ENCODE measurements at regions not wholly inside any gene's neighbourhood (a gene's known extent, or its start where the extent isn't known, plus 50 kb on each side); places are given as distances from the start of the nearest gene placed in this dataset.
A peak's percentile ranks its signal among the peaks of the same experiment; 100 is the strongest.
"Not testable (repeated sequence)": the region's sequence is repeated elsewhere in the genome, so short reads cannot be mapped to it uniquely, and the experiment has no call there.

DNA sequence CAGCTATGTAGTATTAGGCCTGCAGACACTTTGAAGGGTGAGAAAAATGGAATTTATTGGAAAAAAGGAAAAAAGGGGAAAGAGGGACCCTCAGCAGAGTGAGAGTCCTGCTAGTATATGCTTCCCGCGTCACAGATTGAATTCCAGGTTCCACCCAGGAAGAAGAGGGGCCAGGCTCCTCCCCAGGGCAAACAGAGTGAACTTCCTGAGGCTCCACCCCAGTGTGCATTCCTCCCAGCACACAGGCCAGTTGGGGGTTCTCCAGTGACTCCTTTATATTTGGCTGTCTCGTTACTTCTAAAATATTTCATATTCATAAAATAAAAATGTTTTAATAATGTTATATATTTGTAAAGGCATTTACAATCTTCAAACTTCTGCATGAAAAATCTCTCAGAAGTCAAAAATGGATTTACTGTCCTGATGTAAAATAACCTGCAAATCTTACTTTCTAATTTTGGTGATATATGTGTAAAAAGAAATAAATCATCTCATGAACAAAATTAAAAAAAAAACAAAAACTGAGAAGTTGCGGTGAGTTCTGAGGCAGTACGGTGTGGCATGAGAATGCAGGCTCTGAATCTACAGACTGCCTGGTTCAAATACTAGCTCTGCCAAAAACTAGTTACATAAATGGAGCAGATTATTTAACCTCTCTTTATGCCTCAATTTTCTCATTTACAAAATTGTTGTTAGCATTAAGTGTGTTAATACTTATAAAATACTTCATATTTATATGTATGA is 175.8 kb upstream of the P2RY1 start:
- DNase-seq (ENCODE audit: low spot score) = no peak
- no peak for FAIRE-seq

DNA sequence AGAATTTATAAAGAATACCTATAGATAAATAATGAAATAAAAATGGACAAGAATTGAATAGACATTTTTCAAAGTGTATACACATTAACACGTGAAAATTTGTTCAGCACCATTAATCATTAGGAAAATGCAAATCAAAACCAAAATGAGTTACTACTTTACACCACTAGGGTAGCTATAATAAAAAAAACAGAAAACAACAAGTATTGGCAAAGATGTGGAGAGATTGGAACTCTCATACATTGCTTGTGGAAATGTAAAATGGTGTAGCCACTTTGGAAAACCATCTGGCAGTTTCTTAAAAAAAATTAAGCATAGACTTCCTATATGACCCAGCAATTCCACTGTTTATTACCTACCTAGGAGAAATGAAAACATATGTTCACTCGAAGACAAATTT is 172.8 kb upstream of the P2RY1 start:
- DNase-seq (ENCODE audit: low spot score) (no peak), FAIRE-seq (no peak)

DNA sequence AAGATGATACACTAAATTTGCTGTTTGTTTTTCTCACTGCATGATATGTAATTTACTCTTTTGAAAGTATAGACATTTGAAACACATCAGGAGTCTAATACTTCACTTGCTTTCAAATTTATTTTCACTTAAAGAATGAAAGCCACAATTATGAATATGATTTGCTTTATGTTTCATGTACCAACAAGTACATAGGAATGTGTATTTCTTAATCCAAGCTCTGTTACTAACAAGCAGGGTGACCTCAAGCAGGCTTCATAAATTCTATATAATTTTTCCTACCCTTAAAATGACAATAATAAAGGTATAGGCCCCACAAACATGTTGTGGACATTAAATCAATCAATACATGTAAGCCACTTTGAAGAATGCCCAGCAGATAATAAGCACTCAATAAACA is 170.2 kb upstream of the P2RY1 start:
- DNase-seq (ENCODE audit: low spot score) (no peak), FAIRE-seq (no peak)

DNA sequence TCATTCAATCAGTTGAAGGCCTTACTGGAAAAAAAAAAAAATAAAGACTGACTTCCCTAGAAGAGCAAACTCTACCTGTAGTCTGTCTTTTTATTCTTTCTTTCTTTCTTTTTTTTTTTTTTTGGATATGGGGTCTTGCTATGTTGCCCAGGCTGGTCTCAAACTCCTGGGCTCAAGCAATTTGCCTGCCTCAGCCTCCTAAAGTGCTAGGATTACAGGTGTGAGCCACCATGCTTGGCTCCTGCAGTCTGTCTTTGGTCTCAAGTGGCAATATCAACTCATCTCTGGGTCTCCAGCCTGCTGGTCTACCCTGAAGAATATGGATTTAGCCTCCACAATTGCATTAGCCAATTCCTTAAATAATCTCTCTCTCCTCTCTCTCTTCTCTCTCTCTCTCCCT is 167.7 kb upstream of the P2RY1 start:
- no peak for FAIRE-seq
- no peak for DNase-seq (ENCODE audit: low spot score)

DNA sequence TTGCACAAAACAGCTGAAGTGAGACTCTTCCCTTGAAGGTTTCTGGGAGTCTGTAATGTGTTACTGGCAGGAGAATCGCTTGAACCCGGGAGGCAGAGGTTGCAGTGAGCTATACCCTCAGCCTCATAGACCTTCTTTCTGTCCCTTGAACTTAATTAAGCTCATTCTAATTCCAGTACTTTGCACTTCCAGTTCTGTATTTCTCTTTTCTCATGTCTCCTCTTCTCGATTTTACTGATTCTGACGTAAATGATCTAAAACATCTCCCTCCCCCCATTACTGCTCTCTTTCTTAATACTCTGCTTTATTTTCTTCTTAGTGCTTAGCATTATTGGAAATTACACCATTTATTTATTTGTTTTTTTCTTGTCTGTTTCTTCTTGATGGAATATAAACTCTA is 165.4 kb upstream of the P2RY1 start:
- no peak for DNase-seq (ENCODE audit: low spot score)
- no peak for FAIRE-seq

DNA sequence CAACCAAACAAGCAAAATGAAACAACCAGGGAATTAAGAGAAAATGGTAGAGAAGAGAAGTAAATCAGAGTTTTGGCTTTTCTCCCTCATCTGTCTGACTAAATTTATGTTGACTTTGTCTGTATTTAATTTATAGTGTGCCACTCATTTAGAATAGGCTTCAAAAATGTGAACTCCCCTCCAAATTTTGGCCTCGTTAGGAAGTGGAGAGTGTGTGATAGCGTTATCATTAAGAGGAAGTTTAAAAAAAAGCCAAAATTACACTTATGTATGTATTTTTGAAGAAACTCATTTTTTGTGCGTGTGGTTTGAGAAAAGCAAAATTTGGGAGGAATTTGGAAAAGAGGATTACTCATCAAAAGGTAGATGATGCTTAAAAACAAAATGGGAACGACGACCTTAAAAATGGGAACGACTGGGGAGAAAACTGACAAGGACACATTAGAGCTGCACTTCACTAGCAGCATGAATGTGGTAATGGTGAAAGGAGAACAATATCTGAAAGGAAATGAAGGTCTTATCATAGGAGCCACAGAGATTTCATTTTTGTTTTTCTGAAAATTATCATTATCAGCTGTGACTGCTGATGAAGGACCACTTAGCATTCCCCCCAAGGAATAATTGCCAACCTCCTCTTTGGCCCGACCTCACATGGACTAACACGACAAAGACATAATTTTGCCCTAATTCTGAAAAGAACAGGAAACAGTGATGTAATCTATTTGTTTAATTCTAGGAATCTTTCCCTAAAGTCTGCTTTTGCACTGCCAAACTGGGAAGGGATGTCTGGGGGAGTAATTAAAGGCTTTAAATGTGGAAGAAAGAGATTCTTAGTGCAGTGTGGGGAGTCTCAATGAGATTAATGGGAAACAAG is 163.2 kb upstream of the P2RY1 start:
- no peak for DNase-seq (ENCODE audit: low spot score)
- no peak for FAIRE-seq

DNA sequence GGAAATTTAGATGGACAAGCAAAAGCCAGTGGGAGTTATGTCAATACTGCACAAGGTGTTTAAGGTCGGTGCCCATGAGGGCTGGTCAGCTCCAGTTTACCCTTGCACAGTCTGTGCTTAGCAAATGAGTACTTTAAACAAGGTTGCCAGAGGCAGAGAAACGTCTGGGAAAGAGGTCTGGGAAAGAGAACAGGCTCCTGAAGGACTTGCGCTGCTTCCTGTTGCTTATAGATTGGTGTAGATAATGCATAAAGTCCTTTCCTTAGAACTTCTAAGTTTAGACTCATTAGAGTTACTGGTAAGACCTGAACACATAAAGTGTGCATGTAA is 162.6 kb upstream of the P2RY1 start:
- FAIRE-seq (no peak), DNase-seq (ENCODE audit: low spot score) (no peak)

DNA sequence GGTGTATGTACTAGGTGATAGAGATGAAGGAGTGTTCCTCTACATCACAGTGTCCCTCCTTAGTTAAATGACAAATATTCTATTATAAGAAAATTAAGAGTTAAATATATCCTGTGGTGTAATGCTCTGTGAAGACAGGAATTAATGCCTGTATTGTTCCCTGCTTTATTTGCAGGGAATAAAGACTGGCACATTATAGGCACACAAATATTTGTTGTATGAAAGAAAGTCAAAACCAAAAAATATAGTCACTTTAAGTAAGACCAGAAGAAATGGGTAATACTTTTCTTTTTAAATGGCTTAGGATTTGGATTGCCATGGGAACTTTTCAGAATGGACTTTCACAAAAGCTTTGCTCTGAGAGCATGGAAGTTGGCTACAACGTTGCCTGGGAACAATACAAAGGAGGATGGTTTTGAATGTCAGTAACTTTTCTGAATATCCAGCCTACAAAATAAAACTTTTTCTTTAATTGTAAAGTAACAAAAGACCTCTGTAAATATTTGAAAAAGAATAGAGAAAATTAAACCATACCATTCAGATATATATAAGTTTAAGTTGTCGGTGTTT is 158.0 kb upstream of the P2RY1 start:
- DNase-seq (ENCODE audit: low spot score) (no peak), FAIRE-seq (no peak)

DNA sequence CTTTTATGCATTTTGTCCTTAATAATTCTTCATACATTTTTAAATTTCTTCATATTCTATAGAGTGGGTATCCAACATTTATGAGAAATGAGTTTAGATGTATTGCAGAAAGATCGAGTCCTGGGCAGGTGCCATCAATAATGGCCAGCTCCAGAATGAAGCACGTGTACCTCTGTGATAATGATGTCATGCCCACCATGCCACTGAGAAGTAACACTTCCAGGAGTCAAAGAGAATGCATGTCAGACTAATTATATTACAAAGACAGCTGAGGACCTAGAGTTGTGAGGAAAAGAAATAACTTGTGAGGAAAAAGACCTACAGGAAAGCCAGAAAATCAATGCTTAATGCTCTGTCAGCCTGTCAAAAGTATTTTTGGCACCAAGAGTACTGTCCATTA is 157.4 kb upstream of the P2RY1 start:
- FAIRE-seq (no peak), DNase-seq (ENCODE audit: low spot score) (no peak)

DNA sequence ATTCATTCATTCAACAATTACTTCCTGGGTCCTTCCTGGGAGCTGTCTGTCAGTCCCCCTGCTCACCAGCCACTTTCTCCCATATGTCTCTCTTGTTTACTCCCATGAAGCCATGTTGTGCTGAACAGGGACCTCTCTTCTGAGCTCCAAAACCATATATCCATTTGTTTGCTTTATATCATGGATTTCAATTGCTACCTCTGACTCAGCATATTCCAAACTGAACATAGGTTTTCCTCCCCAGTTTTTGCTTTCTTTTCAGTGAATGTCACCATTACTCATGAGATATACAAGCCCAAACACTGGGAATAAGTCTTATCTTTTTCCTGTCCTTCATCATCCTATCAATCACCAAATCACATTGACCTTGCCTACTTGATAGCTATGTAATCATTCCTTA is 152.5 kb upstream of the P2RY1 start:
- DNase-seq (ENCODE audit: low spot score) (no peak), FAIRE-seq (no peak)

DNA sequence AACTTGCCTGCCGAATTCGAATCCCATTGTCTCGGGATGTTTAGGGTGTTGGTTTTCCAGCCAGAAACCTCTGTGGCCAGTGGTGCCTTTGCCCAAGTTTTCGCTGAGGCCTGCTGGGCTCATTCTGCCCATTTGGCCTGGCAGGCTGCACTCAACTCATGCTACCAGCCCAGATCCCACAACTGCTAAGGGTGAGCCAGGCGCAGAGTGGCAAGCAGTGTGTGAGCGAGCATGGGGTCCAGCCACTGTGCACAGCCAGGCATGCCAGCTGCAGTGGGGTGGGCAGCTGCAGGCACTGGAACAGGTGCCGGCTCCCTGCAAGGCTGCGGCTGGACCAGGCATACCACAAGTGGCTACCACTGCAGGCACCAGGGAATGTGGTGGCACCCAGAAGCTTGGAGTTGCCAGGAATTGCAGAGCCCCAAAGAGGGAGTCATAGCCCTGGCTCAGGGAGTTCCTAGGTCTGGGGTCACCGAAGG is 151.4 kb upstream of the P2RY1 start:
- DNase-seq (ENCODE audit: low spot score) (no peak), FAIRE-seq (no peak)

DNA sequence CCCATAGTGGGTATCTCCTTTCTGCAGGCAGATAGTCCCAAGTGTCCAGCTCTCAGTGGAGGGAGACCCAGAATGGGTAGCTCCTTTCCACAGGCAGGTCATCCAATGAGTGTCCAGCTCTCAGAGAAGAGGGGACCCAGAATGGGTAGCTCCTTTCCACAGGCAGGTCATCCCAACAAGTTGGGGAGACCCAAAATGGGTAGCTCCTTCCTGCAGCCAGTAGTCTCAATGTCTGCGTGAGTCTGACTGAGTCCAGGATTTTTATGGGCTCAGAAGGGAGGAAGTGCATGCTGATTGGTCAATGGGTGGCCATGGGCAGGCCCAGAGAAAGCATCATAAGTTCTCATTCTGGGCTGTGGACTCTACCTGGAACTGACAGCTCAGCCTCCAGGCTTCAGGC is 150.7 kb upstream of the P2RY1 start:
- FAIRE-seq (no peak), DNase-seq (ENCODE audit: low spot score) (no peak)

DNA sequence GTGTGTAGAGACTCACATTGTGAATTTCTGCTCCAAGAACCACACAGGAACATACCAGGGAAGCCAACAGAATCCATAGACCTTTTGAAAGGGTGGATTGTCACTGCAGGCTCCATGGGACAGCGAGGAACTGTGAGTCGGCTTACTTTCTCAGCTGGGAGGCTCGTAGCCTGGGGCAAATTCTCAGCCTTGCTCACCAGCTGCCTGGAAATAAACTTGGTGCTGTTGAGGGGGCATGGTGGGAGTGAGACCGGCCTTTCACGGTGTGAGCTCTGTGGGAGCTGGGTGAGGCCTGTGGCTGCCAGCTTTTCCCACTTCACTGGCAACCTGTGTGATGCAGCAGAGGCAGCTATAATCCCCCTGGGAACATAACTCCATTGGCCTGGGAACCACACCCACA is 146.6 kb upstream of the P2RY1 start:
- no peak for FAIRE-seq
- DNase-seq (ENCODE audit: low spot score) = no peak

DNA sequence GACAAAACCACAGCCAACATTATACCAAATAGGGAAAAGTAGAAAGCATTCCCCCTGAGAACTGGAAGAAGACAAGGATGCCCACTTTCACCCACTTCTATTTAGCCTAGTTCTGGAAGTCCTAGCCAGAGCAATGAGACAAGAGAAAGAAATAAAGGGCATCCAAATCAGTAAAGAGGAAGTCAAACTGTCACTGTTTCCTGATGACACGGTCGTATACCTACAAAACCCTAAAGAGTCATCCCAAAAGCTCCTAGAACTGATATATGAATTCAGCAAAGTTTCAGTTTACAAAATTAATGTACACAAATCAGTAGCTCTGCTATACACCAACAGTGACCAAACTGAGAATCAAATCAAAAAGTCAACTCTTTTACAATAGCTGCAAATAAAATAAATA is 142.6 kb upstream of the P2RY1 start:
- DNase-seq (ENCODE audit: low spot score); FAIRE-seq: not testable (repeated sequence)

DNA sequence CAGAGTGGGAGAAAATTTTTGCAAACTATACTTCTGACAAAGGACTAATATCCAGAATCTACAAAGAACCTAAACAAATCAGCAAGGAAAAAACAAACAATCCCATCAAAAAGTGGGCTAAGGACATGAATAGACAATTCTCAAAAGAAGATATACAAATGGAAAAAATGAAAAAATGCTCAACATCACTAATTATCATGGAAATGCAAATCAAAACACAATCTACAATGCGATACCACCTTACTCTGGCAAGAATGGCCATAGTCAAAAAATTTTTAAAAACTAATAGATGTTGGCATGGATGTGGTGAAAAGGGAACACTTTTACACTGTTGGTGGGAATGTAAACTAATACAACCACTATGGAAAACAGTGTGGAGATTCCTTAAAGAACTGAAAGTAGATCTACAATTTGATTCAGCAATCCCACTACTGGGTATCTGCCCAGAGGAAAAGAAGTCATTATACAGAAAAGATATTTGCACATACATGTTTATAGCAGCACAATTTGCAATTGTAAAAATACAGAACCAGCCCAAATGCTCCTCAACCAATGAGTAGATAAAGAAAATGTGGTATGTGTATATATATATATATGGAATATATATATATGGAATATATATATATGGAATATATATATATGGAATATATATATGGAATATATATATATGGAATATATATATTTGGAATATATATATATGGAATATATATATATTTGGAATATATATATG is 141.2 kb upstream of the P2RY1 start:
- FAIRE-seq = peak; percentile 98
- not testable (repeated sequence) for DNase-seq (ENCODE audit: low spot score)

DNA sequence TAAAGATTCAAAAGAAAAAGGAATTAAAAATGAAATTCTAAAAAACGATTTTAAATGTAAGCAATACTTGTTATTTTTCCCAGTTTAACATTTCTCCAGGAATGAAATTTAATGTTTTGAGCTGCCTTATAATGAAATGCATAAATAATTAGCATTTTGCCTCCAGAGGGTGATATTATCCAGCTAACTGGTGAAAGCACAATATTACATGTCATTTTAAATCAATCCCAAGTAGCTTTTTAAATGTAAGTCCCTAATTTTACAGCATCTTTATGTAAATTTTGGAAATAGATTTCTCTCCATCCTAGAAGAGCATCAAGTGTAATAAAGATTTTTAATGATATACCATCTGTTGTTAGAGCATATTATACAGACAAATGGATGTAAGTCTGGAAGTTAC is 139.1 kb upstream of the P2RY1 start:
- DNase-seq (ENCODE audit: low spot score) (no peak), FAIRE-seq (no peak)

DNA sequence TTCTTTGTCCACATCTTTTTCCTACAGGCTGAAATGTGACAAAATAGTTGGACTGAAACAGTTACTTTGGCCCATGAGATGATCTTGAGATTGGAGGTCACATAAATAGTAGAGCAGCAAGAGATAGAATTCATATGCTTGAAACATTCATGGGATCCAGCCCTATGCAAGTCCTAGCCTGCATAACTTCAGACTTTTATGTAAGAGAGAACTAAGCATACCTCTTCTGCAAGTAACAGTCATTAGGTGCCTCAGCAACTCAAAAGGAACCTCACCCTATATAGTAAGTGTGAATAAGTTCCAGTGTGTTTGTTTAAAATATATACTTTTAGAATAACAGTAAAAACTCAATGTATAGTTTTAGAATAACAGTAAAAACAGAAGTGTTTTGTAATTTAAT is 138.0 kb upstream of the P2RY1 start:
- FAIRE-seq (no peak), DNase-seq (ENCODE audit: low spot score) (no peak)

DNA sequence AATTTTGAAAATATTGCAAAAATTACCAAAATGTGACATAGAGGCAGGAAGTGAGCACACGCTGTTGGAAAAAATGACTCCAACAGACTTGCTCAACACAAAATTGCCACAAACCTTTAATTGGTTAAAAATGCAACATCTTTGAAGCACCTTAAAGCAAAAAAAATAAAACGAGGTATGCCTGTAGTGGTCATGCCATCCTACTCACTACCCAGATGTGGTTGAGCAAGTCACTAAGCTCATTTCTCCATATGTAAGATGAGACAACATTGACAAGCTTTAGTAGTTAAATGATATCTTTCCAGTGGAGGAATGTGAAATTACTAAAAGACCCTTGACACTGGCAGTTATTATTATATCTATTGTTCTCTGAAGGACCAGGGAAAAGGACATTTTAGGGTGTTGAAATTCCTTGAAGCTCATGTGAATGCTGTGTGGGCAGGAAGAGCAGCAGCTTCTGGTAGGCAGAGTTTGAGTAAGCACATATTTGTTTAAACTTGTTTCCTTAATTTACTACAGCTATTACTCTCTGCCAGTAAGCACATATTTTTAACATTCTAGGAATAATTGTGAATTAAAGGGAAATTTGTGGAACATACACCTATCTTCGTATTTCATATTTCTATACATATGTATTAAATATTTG is 131.6 kb upstream of the P2RY1 start:
- FAIRE-seq (no peak), DNase-seq (ENCODE audit: low spot score) (no peak)

DNA sequence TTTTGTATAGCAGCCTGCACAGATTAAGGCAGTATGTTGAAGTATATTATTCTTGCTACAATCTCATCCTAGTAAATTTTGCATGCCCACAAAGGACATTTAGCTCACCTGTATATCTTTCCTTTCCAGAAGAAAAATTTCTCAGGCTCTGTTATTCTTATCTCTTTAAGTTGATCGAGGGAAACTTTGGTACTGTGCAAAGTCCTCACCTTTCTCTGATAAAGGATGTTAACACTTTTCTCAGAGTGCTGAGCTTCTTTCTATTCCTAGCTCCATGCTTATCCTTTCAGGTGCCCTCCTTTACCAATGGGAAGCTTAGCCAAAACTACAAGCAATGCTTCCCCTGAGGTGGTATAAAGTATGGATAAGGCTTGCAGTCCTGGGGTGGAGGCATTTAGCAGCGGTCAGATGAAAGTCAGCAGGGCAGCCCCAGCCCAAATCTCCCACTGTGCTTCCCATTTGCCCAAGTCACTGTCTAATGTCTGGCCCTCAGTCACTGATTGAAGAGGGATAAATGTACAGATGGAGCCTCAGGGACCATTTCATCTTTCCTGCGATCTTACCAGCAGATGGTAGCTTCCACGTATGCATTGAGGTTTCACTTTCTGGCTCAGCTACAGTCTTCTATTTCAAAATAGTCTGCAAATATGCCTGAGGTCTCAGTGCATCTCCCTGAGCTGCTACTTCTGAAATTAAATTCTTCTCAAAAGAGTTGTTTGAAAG is 127.8 kb upstream of the P2RY1 start:
- no peak for FAIRE-seq
- no peak for DNase-seq (ENCODE audit: low spot score)

DNA sequence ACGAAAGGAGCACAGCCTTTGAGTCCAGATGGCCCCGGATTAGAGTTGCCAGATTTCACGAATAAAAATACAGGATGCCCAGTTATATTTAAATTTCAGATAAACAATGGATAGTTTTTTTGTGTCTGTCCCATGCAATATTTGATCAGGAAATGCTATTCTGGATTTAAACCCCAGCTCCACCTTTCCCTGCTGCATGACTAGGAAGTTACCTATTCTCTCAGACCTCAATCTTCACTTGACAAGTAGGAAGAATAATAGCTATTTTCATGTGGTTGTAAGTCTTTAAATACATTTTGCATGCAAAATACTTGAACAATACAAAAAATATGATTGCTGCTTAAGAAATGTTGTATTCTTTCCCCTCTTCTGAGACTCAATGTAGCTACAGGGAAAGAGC is 125.3 kb upstream of the P2RY1 start:
- DNase-seq (ENCODE audit: low spot score) (no peak), FAIRE-seq (no peak)

DNA sequence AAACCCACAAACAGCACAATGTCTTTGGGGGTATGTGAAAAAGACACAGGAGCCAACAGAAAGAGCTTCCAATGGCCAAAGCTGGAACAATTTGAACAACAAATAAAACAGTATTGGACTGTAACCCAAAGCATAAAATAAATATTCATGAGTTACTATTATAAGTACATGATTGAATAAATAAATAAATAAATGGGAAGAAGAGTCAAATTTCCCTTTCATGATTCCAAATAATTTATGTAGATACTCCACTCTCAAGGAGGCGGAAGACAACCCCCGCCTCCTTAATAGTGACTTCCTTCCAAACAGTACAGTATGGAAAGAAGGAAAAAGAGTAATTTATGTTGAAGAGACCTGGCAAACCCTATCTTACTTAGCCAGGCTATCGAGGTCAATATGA is 124.4 kb upstream of the P2RY1 start:
- no peak for DNase-seq (ENCODE audit: low spot score)
- no peak for FAIRE-seq
